A673 (cell line): ENCODE measurements at regions not wholly inside any gene's neighbourhood (a gene's known extent, or its start where the extent isn't known, plus 50 kb on each side); places are given as distances from the start of the nearest gene placed in this dataset.

Experiments used
- CTCF ChIP-seq: fragments of 300-800, 200-600 bp; sonication (generic); conservative IDR thresholded peaks from 2 replicates; pipeline ENCODE4 v1.5.1; 2017; ENCODE audit warnings: low read depth, mild to moderate bottlenecking, antibody characterized with exemption, low read length, moderate library complexity, mixed read lengths
- EZH2 ChIP-seq: fragments of 200-600 bp; sonication (generic); IDR thresholded peaks from 2 replicates; pipeline ENCODE4 v1.6.1; 2017; ENCODE audit warnings: borderline replicate concordance, low read depth, mild to moderate bottlenecking, mixed read lengths, antibody characterized with exemption, low read length; ENCODE audit not compliant: poor library complexity, severe bottlenecking

GRCh38 chr2:105990624-105991023, 203.5 kb downstream of the UXS1 start:
- TF ChIP-seq CTCF (no peak), EZH2 (no peak)
